IMR-90 (cell line): ENCODE measurements at regions not wholly inside any gene's neighbourhood (a gene's known extent, or its start where the extent isn't known, plus 50 kb on each side); places are given as distances from the start of the nearest gene placed in this dataset.

Source experiments
- ATAC-seq: fragments of 200-7000 bp; cut with Tn5 transposase; 2 replicates; pipeline ENCODE4 v1.9.1; 2020; ENCODE audit warnings: low read depth, mild to moderate bottlenecking, moderate library complexity
- BruUV-seq: library from RNA; stranded (reverse); fragments of 400-500 nt; replicated peaks from 2 replicates; lab custom pipeline; 2021; lab: Mats Ljungman, UMichigan
- CTCF ChIA-PET: fragments of 300-600 bp; formaldehyde crosslinking; extraction: SDS; loops from one replicate; lab custom pipeline; 2021; ENCODE audit warnings: antibody characterized with exemption; lab: Yijun Ruan, JAX
- POLR2A ChIA-PET: fragments of 300-600 bp; sonication (Branson Sonifier 250); formaldehyde crosslinking; loops from one replicate; lab custom pipeline; 2022; ENCODE audit warnings: antibody characterized with exemption; ENCODE audit not compliant: unreplicated experiment; lab: Charles Lee
- DNase-seq: peaks from one replicate; pipeline ENCODE4 v3.0.0; 2013
- H2AFZ ChIP-seq: replicated peaks from 2 replicates; pipeline ENCODE3; 2013; ENCODE audit warnings: low read length, mild to moderate bottlenecking; ENCODE audit not compliant: poor library complexity
- H2AK5ac ChIP-seq: 2 replicates; pipeline ENCODE4 v1.6.1; 2013; ENCODE audit warnings: low read depth, low read length, inconsistent platforms
- H2AK9ac ChIP-seq: replicated peaks from 2 replicates; pipeline ENCODE3; 2013; ENCODE audit warnings: mild to moderate bottlenecking, low read depth, low read length, moderate library complexity; ENCODE audit not compliant: poor library complexity
- H2BK120ac ChIP-seq: 2 replicates; pipeline ENCODE4 v1.6.1; 2013; ENCODE audit warnings: low read depth, low read length, inconsistent platforms
- H2BK15ac ChIP-seq: 3 replicates; pipeline ENCODE4 v1.6.1; 2013; ENCODE audit warnings: low read depth, low read length, inconsistent platforms
- H2BK20ac ChIP-seq: 2 replicates; pipeline ENCODE4 v1.6.1; 2013; ENCODE audit warnings: low read depth, mild to moderate bottlenecking, inconsistent platforms, low read length, moderate library complexity
- H2BK5ac ChIP-seq: 2 replicates; pipeline ENCODE4 v1.6.1; 2013; ENCODE audit warnings: mild to moderate bottlenecking, low read depth, low read length, inconsistent platforms; ENCODE audit not compliant: poor library complexity, severe bottlenecking
- H3K14ac ChIP-seq: replicated peaks from 2 replicates; pipeline ENCODE4 v1.6.1; 2013; ENCODE audit warnings: low read depth, low read length, inconsistent platforms
- H3K18ac ChIP-seq: 2 replicates; pipeline ENCODE4 v1.6.1; 2013; ENCODE audit warnings: low read depth, low read length, control low read depth
- H3K23ac ChIP-seq: 2 replicates; pipeline ENCODE4 v1.6.1; 2013; ENCODE audit warnings: low read depth, low read length, inconsistent platforms
- H3K27ac ChIP-seq: 2 replicates; pipeline ENCODE4 v1.5.1; 2013; ENCODE audit warnings: mild to moderate bottlenecking, control low read depth, low read length; ENCODE audit not compliant: insufficient read depth
- H3K27me3 ChIP-seq: 2 replicates; pipeline ENCODE4 v1.6.1; 2013; ENCODE audit warnings: low read length; ENCODE audit not compliant: control insufficient read depth, insufficient read depth
- H3K36me3 ChIP-seq: 2 replicates; pipeline ENCODE4 v1.6.1; 2013; ENCODE audit warnings: low read length, mixed read lengths; ENCODE audit not compliant: control insufficient read depth, insufficient read depth
- H3K4ac ChIP-seq: 2 replicates; pipeline ENCODE4 v1.6.1; 2013; ENCODE audit warnings: low read depth, low read length, inconsistent platforms
- H3K4me1 ChIP-seq: 2 replicates; pipeline ENCODE4 v1.6.1; 2013; ENCODE audit warnings: low read length, mixed read lengths; ENCODE audit not compliant: control insufficient read depth, insufficient read depth
- H3K4me2 ChIP-seq: 2 replicates; pipeline ENCODE4 v1.6.1; 2013; ENCODE audit warnings: low read depth, mild to moderate bottlenecking, control low read depth, low read length, moderate library complexity
- H3K4me3 ChIP-seq: 2 replicates; pipeline ENCODE4 v1.5.1; 2013; ENCODE audit warnings: low read depth, mild to moderate bottlenecking, control low read depth, low read length, moderate library complexity; ENCODE audit not compliant: insufficient read depth
- H3K56ac ChIP-seq: 2 replicates; pipeline ENCODE4 v1.6.1; 2013; ENCODE audit warnings: low read length, inconsistent platforms; ENCODE audit not compliant: insufficient read depth; ENCODE audit errors: extremely low read depth
- H3K79me1 ChIP-seq, 2 experiments: 2 replicates each; pipeline ENCODE4 v1.6.1; 2013; ENCODE audit warnings: low read length in 2 of 2, inconsistent platforms in 1 of 2, low read depth in 1 of 2
- H3K9ac ChIP-seq: 2 replicates; pipeline ENCODE4 v1.6.1; 2013; ENCODE audit warnings: low read depth, low read length, control low read depth
- H3K9me1 ChIP-seq: 2 replicates; pipeline ENCODE4 v1.6.1; 2013; ENCODE audit warnings: low read length, inconsistent platforms; ENCODE audit not compliant: insufficient read depth
- H3K9me3 ChIP-seq: 2 replicates; pipeline ENCODE4 v1.6.1; 2013; ENCODE audit warnings: low read length; ENCODE audit not compliant: control insufficient read depth, insufficient read depth
- H4K20me1 ChIP-seq: 2 replicates; pipeline ENCODE4 v1.6.1; 2013; ENCODE audit warnings: low read length, inconsistent platforms; ENCODE audit not compliant: insufficient read depth
- H4K5ac ChIP-seq: 2 replicates; pipeline ENCODE4 v1.6.1; 2013; ENCODE audit warnings: mild to moderate bottlenecking, low read depth, low read length, control low read depth
- H4K8ac ChIP-seq, 2 experiments: 2 replicates each; pipeline ENCODE4 v1.6.1; 2013; ENCODE audit warnings: low read depth in 2 of 2, low read length in 2 of 2, control low read depth in 1 of 2, inconsistent platforms in 1 of 2
- H4K91ac ChIP-seq: 2 replicates; pipeline ENCODE4 v1.6.1; 2013; ENCODE audit warnings: low read depth, low read length, inconsistent platforms; ENCODE audit not compliant: insufficient read depth
- CEBPB ChIP-seq: IDR thresholded peaks from 2 replicates; pipeline ENCODE4 v1.6.1; 2012; ENCODE audit warnings: low read depth, low read length, improper control_type of control experiment
- FOS ChIP-seq: fragments of 150-350 bp; IDR thresholded peaks from 2 replicates; pipeline ENCODE4 v1.6.1; 2016; ENCODE audit warnings: low read depth, low read length
- WGBS, 2 experiments: methylation state at CpG; one replicate each; pipeline versions ENCODE4 v1.1.5 to v1.1.7; 2013; ENCODE audit warnings: missing lambda C conversion rate in 2 of 2; ENCODE audit not compliant: insufficient read length in 1 of 2; ENCODE audit errors: extremely low coverage in 2 of 2; 5-methylcytosine and 5-hydroxymethylcytosine counted together
- dilution Hi-C: fragments of 300-500 bp; cut with HindIII; formaldehyde crosslinking; loops from one replicate; pipeline ENCODE4 v1.14.3; 2018; ENCODE audit warnings: low sequenced_read_pairs; ENCODE audit not compliant: unreplicated experiment
- in situ Hi-C: fragments of 300-500 bp; cut with MboI; formaldehyde crosslinking; loops from 3 replicates; pipeline ENCODE4 v1.14.3; 2019; ENCODE audit warnings: low sequenced_read_pairs, inconsistent platforms, mixed read lengths
- intact Hi-C: fragments of 100-400 bp; cut with micrococcal nuclease; formaldehyde crosslinking; loops from 2 replicates; pipeline ENCODE4 v1.10.0; 2022

- H2BK20ac ChIP-seq = no peak overlapping the region; the same call in 1 of the 2 replicates
- ATAC-seq (no peak), DNase-seq (no peak)
- no peak overlapping the region for H2AK5ac ChIP-seq
- H2BK15ac ChIP-seq = no peak overlapping the region
- no peaks in the 10 kb centered on the region for H4K20me1 ChIP-seq
- dilution Hi-C loops (no loop called here), intact Hi-C loops (no loop called here), in situ Hi-C loops (no loop called here)
- H3K27ac ChIP-seq = no peak overlapping the region
- 0 out of 4 replicates have a peak overlapping the region, but pooled peaks of 1 of the 2 experiments have one; percentile 4 for H4K8ac ChIP-seq
- peaks cover 7% of the 10 kb centered on the region for H3K27me3 ChIP-seq
- H3K23ac ChIP-seq = no peak overlapping the region
- H3K14ac ChIP-seq = no peak overlapping the region
- no peaks in the 10 kb centered on the region for H3K79me1 ChIP-seq
- peaks cover 2% of the 10 kb centered on the region; the same call in 1 of the 2 replicates for H3K9me3 ChIP-seq
- H2AK9ac ChIP-seq = no peak overlapping the region
- no peak overlapping the region for H3K56ac ChIP-seq
- TF ChIP-seq FOS = no peak
- TF ChIP-seq CEBPB = peak; percentile 42; the same call in 1 of the 2 replicates
- ChIA-PET POLR2A (no interaction called here), CTCF (interaction anchor here (0.6 kb wide), 1 partner anchor 36 kb away, joined by 3 read pairs; no protein-coding TSS in a partner anchor)
- peaks cover 10% of the 10 kb centered on the region for H3K4me1 ChIP-seq
- no peak overlapping the region for H2BK120ac ChIP-seq
- peak overlapping the region; percentile 34; the same call in 1 of the 2 replicates for H3K18ac ChIP-seq
- WGBS, 2 experiments = no CpG with 5 or more reads among the region's 7 CpGs
- H3K4ac ChIP-seq = no peak overlapping the region
- no TSS peak for BruUV-seq
- H3K9me1 ChIP-seq = no peaks in the 10 kb centered on the region
- H3K36me3 ChIP-seq = no peaks in the 10 kb centered on the region
- H4K5ac ChIP-seq = no peak overlapping the region
- no peak overlapping the region for H2BK5ac ChIP-seq
- H3K4me3 ChIP-seq = no peak overlapping the region
- no peak overlapping the region for H3K9ac ChIP-seq
- no peak overlapping the region for H2AFZ ChIP-seq
- H4K91ac ChIP-seq = no peak overlapping the region
- H3K4me2 ChIP-seq = peak overlapping the region; percentile 53; the same call in 1 of the 2 replicates
Measured at GRCh38 chr3:197430502-197430901, 125.3 kb downstream of the BDH1 start.
